ENCODE measurements at regions not wholly inside any gene's neighbourhood (a gene's known extent, or its start where the extent isn't known, plus 50 kb on each side); places are given as distances from the start of the nearest gene placed in this dataset.
"Not testable (repeated sequence)": the region's sequence is repeated elsewhere in the genome, so short reads cannot be mapped to it uniquely, and the experiment has no call there.

DNA sequence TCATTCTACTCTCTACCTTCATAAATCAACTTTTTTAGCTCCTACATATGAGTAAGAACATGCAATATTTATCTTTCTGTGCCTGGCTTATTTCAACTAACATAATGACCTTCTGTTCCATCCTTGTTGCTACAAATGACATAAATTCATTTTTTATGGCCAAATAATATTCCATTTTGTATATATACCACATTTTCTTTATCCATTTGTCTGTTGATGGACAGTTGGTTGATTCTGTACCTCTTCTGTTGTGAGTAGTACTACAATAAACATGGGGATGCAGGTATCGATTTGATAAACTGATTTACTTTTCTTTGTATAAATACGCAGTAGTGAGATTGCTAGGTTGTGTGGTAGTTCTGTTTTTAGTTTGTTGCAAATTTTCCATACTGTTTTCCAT lies 279.5 kb upstream of the NFIA start:
- CTCF ChIA-PET: no interaction called here
- no peak overlapping the region for H3K4me3 Mint-ChIP-seq
- Histone ChIP-seq H3K27ac (ENCODE audit: low read depth, low read length) (no peak overlapping the region), H3K4me1 (ENCODE audit: insufficient read depth, low read length) (no peaks in the 10 kb centered on the region), H3K27me3 (ENCODE audit: insufficient read depth, low read length, poor library complexity, severe bottlenecking) (no peaks in the 10 kb centered on the region), H3K9me3 (ENCODE audit: low read length) (no peaks in the 10 kb centered on the region), H3K36me3 (ENCODE audit: insufficient read depth, low read length) (no peaks in the 10 kb centered on the region), H3K4me3 (ENCODE audit: low read length) (no peak overlapping the region)
- DNase-seq: no peak
- H3K9me3 Mint-ChIP-seq: peaks cover 3 to 21% (median 8%) of the 10 kb centered on the region in 5 donors
- no peaks in the 10 kb centered on the region for H3K4me1 Mint-ChIP-seq
- no peaks in the 10 kb centered on the region for H3K36me3 Mint-ChIP-seq
- H3K27ac Mint-ChIP-seq: no peak overlapping the region
- H3K27me3 Mint-ChIP-seq: no peaks in the 10 kb centered on the region
- POLR2A ChIA-PET: no interaction called here

DNA sequence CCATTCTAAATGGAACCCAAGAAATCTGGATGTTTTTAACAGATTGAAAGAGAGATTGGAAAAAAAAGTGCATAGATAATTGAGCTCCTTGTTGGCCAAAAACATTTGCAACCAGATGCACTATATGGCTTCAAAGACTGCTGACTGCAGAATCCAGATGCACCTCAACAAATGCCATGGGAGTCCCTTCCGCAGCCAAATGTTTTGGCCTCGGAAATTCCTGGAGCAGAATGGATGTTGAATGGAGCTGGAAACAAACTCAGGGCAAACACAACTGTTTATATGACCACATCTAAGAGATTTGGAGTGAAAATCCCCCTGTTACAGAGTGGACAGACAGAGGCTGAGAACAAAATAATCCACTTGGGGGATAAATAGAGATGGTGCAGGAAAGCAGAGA lies 285.0 kb upstream of the NFIA start:
- ChIA-PET POLR2A (no interaction called here), CTCF (no interaction called here)
- no peaks in the 10 kb centered on the region for H3K4me1 ChIP-seq (ENCODE audit: insufficient read depth, low read length)

DNA sequence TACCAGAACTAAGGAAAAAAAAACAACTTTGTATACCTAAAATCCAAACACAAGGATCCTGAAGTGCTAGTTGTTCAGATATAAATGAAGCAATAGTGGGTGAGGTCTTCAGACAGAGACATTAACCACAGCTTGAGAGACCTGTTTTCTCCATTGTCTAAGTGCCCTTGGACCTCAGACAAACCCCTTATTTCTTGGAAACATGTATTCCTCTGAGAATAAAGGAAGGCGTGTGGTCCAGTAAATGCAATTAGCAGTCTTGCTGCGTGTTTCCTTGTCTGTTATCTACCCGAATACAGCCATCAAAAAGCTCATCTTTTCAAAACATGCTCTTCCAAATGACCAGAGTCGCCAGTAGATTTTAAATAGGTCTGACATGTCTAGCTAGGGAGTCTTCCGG lies 291.1 kb upstream of the NFIA start:
- Mint-ChIP-seq H3K4me3 (no peak overlapping the region), H3K27ac (no peak overlapping the region), H3K9me3 (peaks cover 0 to 3% (median 2%) of the 10 kb centered on the region in 5 donors), H3K36me3 (no peaks in the 10 kb centered on the region), H3K27me3 (peaks cover 0 to 5% of the 10 kb centered on the region in 2 donors), H3K4me1 (no peaks in the 10 kb centered on the region)
- Histone ChIP-seq H3K9me3 (ENCODE audit: low read length) (no peaks in the 10 kb centered on the region), H3K27me3 (ENCODE audit: insufficient read depth, low read length, poor library complexity, severe bottlenecking) (no peaks in the 10 kb centered on the region), H3K27ac (ENCODE audit: low read depth, low read length) (no peak overlapping the region), H3K4me3 (ENCODE audit: low read length) (no peak overlapping the region), H3K36me3 (ENCODE audit: insufficient read depth, low read length) (no peaks in the 10 kb centered on the region), H3K4me1 (ENCODE audit: insufficient read depth, low read length) (no peaks in the 10 kb centered on the region)
- DNase-seq: no peak
- CTCF ChIA-PET: no interaction called here
- POLR2A ChIA-PET: no interaction called here

More for the DNA sequence above, 285.0 kb upstream of the NFIA start:
- Mint-ChIP-seq H3K4me3 (no peak overlapping the region), H3K36me3 (no peaks in the 10 kb centered on the region), H3K4me1 (no peaks in the 10 kb centered on the region), H3K27me3 (peaks cover 0 to 3% of the 10 kb centered on the region in 2 donors), H3K9me3 (peaks cover 0 to 4% (median under 1%) of the 10 kb centered on the region in 5 donors), H3K27ac (no peak overlapping the region)
- H3K9me3 ChIP-seq (ENCODE audit: low read length): no peaks in the 10 kb centered on the region
- H3K36me3 ChIP-seq (ENCODE audit: insufficient read depth, low read length): no peaks in the 10 kb centered on the region
- H3K4me3 ChIP-seq (ENCODE audit: low read length): no peak overlapping the region
- H3K27me3 ChIP-seq (ENCODE audit: insufficient read depth, low read length, poor library complexity, severe bottlenecking): no peaks in the 10 kb centered on the region
- no peak overlapping the region for H3K27ac ChIP-seq (ENCODE audit: low read depth, low read length)
- no peak for DNase-seq

DNA sequence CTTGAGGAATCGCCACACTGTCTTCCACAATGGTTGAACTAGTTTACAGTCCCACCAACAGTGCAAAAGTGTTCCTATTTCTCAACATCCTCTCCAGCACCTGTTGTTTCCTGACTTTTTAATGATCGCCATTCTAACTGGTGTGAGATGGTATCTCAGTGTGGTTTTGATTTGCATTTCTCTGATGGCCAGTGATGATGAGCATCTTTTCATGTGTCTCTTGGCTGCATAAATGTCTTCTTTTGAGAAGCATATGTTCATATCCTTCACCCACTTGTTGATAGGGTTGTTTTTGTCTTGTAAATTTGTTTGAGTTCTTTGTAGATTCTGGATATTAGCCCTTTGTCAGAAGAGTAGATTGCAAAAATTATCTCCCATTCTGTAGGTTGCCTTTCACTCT lies 309.3 kb upstream of the NFIA start:
- CTCF ChIA-PET; H3K4me1 Mint-ChIP-seq; H3K27me3 ChIP-seq (ENCODE audit: insufficient read depth, low read length, poor library complexity, severe bottlenecking); H3K4me1 ChIP-seq (ENCODE audit: insufficient read depth, low read length); H3K27me3 Mint-ChIP-seq; H3K36me3 Mint-ChIP-seq; H3K27ac ChIP-seq (ENCODE audit: low read depth, low read length); DNase-seq; POLR2A ChIA-PET; H3K9me3 Mint-ChIP-seq; H3K4me3 ChIP-seq (ENCODE audit: low read length); H3K36me3 ChIP-seq (ENCODE audit: insufficient read depth, low read length); H3K27ac Mint-ChIP-seq; H3K9me3 ChIP-seq (ENCODE audit: low read length); H3K4me3 Mint-ChIP-seq: not testable (repeated sequence)

DNA sequence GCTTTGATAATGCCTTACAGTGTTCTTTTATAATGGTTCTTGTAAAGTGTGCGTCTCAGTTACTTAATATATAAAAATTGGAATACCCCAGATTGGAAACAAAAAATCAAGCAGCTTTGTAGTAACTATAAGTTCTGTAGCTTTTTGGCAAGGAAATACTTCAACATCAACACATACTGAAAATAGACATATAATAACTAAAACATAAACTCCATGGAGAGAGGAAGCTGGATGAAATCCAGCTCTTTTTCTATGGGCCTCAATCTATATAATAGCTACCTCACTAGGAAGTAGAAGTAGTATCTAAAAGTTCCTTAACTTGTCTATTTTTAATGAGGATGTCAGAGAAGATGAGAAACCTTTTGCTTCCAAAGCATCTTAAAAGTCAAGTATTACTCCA lies 313.3 kb upstream of the NFIA start:
- H3K27ac ChIP-seq (ENCODE audit: low read depth, low read length): no peak overlapping the region
- Mint-ChIP-seq H3K27ac (no peak overlapping the region), H3K4me3 (no peak overlapping the region), H3K27me3 (no peaks in the 10 kb centered on the region), H3K36me3 (no peaks in the 10 kb centered on the region), H3K4me1 (no peaks in the 10 kb centered on the region), H3K9me3 (peaks cover 0 to 4% (median 0%) of the 10 kb centered on the region in 5 donors)
- H3K4me1 ChIP-seq (ENCODE audit: insufficient read depth, low read length): no peaks in the 10 kb centered on the region
- H3K27me3 ChIP-seq (ENCODE audit: insufficient read depth, low read length, poor library complexity, severe bottlenecking): no peaks in the 10 kb centered on the region
- no peaks in the 10 kb centered on the region for H3K9me3 ChIP-seq (ENCODE audit: low read length)
- no peak overlapping the region for H3K4me3 ChIP-seq (ENCODE audit: low read length)
- no peaks in the 10 kb centered on the region for H3K36me3 ChIP-seq (ENCODE audit: insufficient read depth, low read length)
- DNase-seq: no peak
- CTCF ChIA-PET: no interaction called here
- POLR2A ChIA-PET: no interaction called here

- Mint-ChIP-seq H3K27me3 (no peaks in the 10 kb centered on the region), H3K36me3 (no peaks in the 10 kb centered on the region), H3K4me3 (no peak overlapping the region), H3K4me1 (no peaks in the 10 kb centered on the region), H3K27ac (no peak overlapping the region), H3K9me3 (peaks cover 0 to 2% (median 0%) of the 10 kb centered on the region in 5 donors)
- CTCF ChIA-PET: interaction anchor here (1.4 kb wide), 1 partner anchor 9 kb away, joined by 3 read pairs; no protein-coding TSS in a partner anchor
- no peaks in the 10 kb centered on the region for H3K9me3 ChIP-seq (ENCODE audit: low read length)
- no peak overlapping the region for H3K27ac ChIP-seq (ENCODE audit: low read depth, low read length)
- no peaks in the 10 kb centered on the region for H3K4me1 ChIP-seq (ENCODE audit: insufficient read depth, low read length)
- no peaks in the 10 kb centered on the region for H3K27me3 ChIP-seq (ENCODE audit: insufficient read depth, low read length, poor library complexity, severe bottlenecking)
- no peak overlapping the region for H3K4me3 ChIP-seq (ENCODE audit: low read length)
- H3K36me3 ChIP-seq (ENCODE audit: insufficient read depth, low read length): no peaks in the 10 kb centered on the region
- no peak for DNase-seq
- POLR2A ChIA-PET: no interaction called here
Measured at GRCh38 chr1:60765204-60765603, 317.2 kb upstream of the NFIA start.

DNA sequence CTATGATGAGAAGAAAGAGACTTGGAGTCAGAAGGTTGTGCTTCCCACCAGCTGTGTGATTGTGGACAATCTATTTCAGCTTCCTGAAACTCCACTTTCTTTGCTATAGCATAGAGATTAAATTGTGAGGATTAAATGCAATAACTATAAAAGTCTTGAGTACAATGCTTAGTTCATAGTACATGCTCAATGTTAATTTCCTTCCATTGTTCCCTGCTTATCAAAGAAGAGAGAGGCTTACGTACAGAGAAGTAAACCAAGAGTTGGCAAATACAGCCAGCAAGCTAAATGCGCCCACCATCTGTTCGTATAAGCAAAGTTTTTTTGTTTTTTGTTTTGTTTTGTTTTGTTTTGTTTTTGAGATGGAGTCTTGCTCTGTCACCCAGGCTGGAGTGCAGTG lies 317.9 kb upstream of the NFIA start:
- Histone ChIP-seq H3K4me1 (ENCODE audit: insufficient read depth, low read length) (no peaks in the 10 kb centered on the region), H3K27ac (ENCODE audit: low read depth, low read length) (no peak overlapping the region), H3K9me3 (ENCODE audit: low read length) (no peaks in the 10 kb centered on the region), H3K36me3 (ENCODE audit: insufficient read depth, low read length) (no peaks in the 10 kb centered on the region), H3K27me3 (ENCODE audit: insufficient read depth, low read length, poor library complexity, severe bottlenecking) (no peaks in the 10 kb centered on the region), H3K4me3 (ENCODE audit: low read length) (no peak overlapping the region)
- peaks cover 0 to 2% (median 0%) of the 10 kb centered on the region in 5 donors for H3K9me3 Mint-ChIP-seq
- no peaks in the 10 kb centered on the region for H3K27me3 Mint-ChIP-seq
- CTCF ChIA-PET: interaction anchor here (1.4 kb wide), 1 partner anchor 9 kb away, joined by 3 read pairs; no protein-coding TSS in a partner anchor
- no peaks in the 10 kb centered on the region for H3K4me1 Mint-ChIP-seq
- no peak overlapping the region for H3K4me3 Mint-ChIP-seq
- H3K36me3 Mint-ChIP-seq: no peaks in the 10 kb centered on the region
- POLR2A ChIA-PET: no interaction called here
- no peak for DNase-seq
- no peak overlapping the region for H3K27ac Mint-ChIP-seq

- no peak for DNase-seq
- CTCF ChIA-PET: no interaction called here
- H3K4me1 ChIP-seq (ENCODE audit: insufficient read depth, low read length): no peaks in the 10 kb centered on the region
- POLR2A ChIA-PET: no interaction called here
- H3K4me1 Mint-ChIP-seq: no peaks in the 10 kb centered on the region
- H3K36me3 ChIP-seq (ENCODE audit: insufficient read depth, low read length): no peaks in the 10 kb centered on the region
- peaks cover 0 to 2% (median 0%) of the 10 kb centered on the region in 5 donors for H3K9me3 Mint-ChIP-seq
- no peak overlapping the region for H3K27ac Mint-ChIP-seq
- H3K27ac ChIP-seq (ENCODE audit: low read depth, low read length): no peak overlapping the region
- no peaks in the 10 kb centered on the region for H3K9me3 ChIP-seq (ENCODE audit: low read length)
- no peaks in the 10 kb centered on the region for H3K36me3 Mint-ChIP-seq
- H3K4me3 ChIP-seq (ENCODE audit: low read length): no peak overlapping the region
- H3K4me3 Mint-ChIP-seq: no peak overlapping the region
- H3K27me3 ChIP-seq (ENCODE audit: insufficient read depth, low read length, poor library complexity, severe bottlenecking): no peaks in the 10 kb centered on the region
- H3K27me3 Mint-ChIP-seq: no peaks in the 10 kb centered on the region
Measured at GRCh38 chr1:60763741-60764140, 318.6 kb upstream of the NFIA start.

GRCh38 chr1:60762911-60763310 lies 319.4 kb upstream of the NFIA start:
- POLR2A ChIA-PET: no interaction called here

More at GRCh38 chr1:60762911-60763310, 319.4 kb upstream of the NFIA start:
- Mint-ChIP-seq H3K4me3 (no peak overlapping the region), H3K36me3 (no peaks in the 10 kb centered on the region), H3K27ac (no peak overlapping the region), H3K4me1 (no peaks in the 10 kb centered on the region), H3K9me3 (no peaks in the 10 kb centered on the region), H3K27me3 (no peaks in the 10 kb centered on the region)
- Histone ChIP-seq H3K4me1 (ENCODE audit: insufficient read depth, low read length) (no peaks in the 10 kb centered on the region), H3K27me3 (ENCODE audit: insufficient read depth, low read length, poor library complexity, severe bottlenecking) (no peaks in the 10 kb centered on the region), H3K9me3 (ENCODE audit: low read length) (no peaks in the 10 kb centered on the region), H3K4me3 (ENCODE audit: low read length) (no peak overlapping the region), H3K36me3 (ENCODE audit: insufficient read depth, low read length) (no peaks in the 10 kb centered on the region), H3K27ac (ENCODE audit: low read depth, low read length) (no peak overlapping the region)
- CTCF ChIA-PET: no interaction called here
- DNase-seq: no peak

Data from CD8-positive, alpha-beta memory T cell (primary cell).